SK-N-SH treated with all-trans-retinoic acid at 6 μM for 48 hours (cell line): ENCODE measurements at regions not wholly inside any gene's neighbourhood (a gene's known extent, or its start where the extent isn't known, plus 50 kb on each side); places are given as distances from the start of the nearest gene placed in this dataset.

ENCODE experiments used
- GLIS3 ChIP-seq: fragments of 250-450 bp; sonication (Bioruptor Pico); IDR thresholded peaks from 2 replicates; pipeline ENCODE4 v1.5.0; 2020; ENCODE audit warnings: mild to moderate bottlenecking, moderate library complexity
- OSR1 ChIP-seq: fragments of 250-450 bp; sonication (Bioruptor Pico); IDR thresholded peaks from 2 replicates; pipeline ENCODE4 v1.8.0; 2022; ENCODE audit warnings: moderate library complexity, mild to moderate bottlenecking, inconsistent platforms
- PPARA ChIP-seq: fragments of 250-450 bp; sonication (Bioruptor Pico); IDR thresholded peaks from 2 replicates; pipeline ENCODE4 v1.5.0; 2020; ENCODE audit warnings: mild to moderate bottlenecking, borderline replicate concordance
- RARB ChIP-seq: fragments of 250-450 bp; sonication (Bioruptor Pico); IDR thresholded peaks from 2 replicates; pipeline ENCODE4 v1.8.0; 2021; ENCODE audit warnings: mild to moderate bottlenecking, moderate library complexity
- TCF4 ChIP-seq: fragments of 250-450 bp; sonication (Bioruptor Pico); IDR thresholded peaks from 2 replicates; pipeline ENCODE4 v1.8.0; 2021; ENCODE audit warnings: mild to moderate bottlenecking, moderate library complexity, borderline replicate concordance
- ZFP3 ChIP-seq: fragments of 250-450 bp; sonication (Bioruptor Pico); IDR thresholded peaks from 2 replicates; pipeline ENCODE4 v1.5.0; 2020; ENCODE audit warnings: mild to moderate bottlenecking, moderate library complexity
- TF ChIP-seq, protein P1 (sequence below): fragments of 250-450 bp; sonication (Bioruptor Pico); IDR thresholded peaks from 2 replicates; pipeline ENCODE4 v1.8.0; 2020; ENCODE audit warnings: mild to moderate bottlenecking, moderate library complexity, borderline replicate concordance
- TF ChIP-seq, protein P2 (sequence below): fragments of 250-450 bp; sonication (Bioruptor Pico); IDR thresholded peaks from 2 replicates; pipeline ENCODE4 v1.8.0; 2021; ENCODE audit warnings: low read depth, mild to moderate bottlenecking, moderate library complexity, borderline replicate concordance
- TF ChIP-seq, protein P3 (sequence below): fragments of 250-450 bp; sonication (Bioruptor Pico); IDR thresholded peaks from 2 replicates; pipeline ENCODE4 v1.5.1; 2020; ENCODE audit warnings: low read depth, mild to moderate bottlenecking, moderate library complexity

DNA sequence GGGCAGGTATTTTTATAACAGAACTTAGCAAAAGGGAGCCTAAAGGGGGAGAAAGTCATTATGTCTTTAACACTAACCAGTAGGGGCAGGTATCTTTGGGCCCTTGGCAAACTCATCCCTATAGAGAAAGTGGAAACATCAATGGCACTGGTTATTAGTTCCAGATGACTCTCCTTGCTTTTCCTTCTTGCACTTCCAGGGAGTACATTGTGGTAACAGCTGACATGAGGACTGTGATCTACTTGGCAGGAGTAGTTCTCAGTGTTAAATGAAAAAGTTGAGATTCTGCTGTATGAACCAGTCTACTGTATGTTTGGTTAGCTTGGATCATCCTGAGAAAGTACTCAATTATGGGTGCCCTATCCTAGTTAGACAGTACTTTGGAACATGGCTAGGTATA, 93.6 kb downstream of the ATXN3L start:
- TF ChIP-seq, protein P1, sequence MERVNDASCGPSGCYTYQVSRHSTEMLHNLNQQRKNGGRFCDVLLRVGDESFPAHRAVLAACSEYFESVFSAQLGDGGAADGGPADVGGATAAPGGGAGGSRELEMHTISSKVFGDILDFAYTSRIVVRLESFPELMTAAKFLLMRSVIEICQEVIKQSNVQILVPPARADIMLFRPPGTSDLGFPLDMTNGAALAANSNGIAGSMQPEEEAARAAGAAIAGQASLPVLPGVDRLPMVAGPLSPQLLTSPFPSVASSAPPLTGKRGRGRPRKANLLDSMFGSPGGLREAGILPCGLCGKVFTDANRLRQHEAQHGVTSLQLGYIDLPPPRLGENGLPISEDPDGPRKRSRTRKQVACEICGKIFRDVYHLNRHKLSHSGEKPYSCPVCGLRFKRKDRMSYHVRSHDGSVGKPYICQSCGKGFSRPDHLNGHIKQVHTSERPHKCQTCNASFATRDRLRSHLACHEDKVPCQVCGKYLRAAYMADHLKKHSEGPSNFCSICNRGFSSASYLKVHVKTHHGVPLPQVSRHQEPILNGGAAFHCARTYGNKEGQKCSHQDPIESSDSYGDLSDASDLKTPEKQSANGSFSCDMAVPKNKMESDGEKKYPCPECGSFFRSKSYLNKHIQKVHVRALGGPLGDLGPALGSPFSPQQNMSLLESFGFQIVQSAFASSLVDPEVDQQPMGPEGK (CRISPR knock-in tag), result no peak
- TF ChIP-seq GLIS3 (CRISPR knock-in tag) (no peak), PPARA (CRISPR knock-in tag) (no peak), OSR1 (no peak), ZFP3 (no peak), RARB (CRISPR knock-in tag) (no peak), TCF4 (CRISPR knock-in tag) (no peak)
- TF ChIP-seq, protein P2, sequence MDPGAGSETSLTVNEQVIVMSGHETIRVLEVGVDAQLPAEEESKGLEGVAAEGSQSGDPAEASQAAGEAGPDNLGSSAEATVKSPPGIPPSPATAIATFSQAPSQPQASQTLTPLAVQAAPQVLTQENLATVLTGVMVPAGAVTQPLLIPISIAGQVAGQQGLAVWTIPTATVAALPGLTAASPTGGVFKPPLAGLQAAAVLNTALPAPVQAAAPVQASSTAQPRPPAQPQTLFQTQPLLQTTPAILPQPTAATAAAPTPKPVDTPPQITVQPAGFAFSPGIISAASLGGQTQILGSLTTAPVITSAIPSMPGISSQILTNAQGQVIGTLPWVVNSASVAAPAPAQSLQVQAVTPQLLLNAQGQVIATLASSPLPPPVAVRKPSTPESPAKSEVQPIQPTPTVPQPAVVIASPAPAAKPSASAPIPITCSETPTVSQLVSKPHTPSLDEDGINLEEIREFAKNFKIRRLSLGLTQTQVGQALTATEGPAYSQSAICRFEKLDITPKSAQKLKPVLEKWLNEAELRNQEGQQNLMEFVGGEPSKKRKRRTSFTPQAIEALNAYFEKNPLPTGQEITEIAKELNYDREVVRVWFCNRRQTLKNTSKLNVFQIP (CRISPR knock-in tag), result no peak
- TF ChIP-seq, protein P3, sequence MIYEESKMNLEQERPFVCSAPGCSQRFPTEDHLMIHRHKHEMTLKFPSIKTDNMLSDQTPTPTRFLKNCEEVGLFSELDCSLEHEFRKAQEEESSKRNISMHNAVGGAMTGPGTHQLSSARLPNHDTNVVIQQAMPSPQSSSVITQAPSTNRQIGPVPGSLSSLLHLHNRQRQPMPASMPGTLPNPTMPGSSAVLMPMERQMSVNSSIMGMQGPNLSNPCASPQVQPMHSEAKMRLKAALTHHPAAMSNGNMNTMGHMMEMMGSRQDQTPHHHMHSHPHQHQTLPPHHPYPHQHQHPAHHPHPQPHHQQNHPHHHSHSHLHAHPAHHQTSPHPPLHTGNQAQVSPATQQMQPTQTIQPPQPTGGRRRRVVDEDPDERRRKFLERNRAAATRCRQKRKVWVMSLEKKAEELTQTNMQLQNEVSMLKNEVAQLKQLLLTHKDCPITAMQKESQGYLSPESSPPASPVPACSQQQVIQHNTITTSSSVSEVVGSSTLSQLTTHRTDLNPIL, result no peak
